MM.1S (cell line): ENCODE measurements at regions not wholly inside any gene's neighbourhood (a gene's known extent, or its start where the extent isn't known, plus 50 kb on each side); places are given as distances from the start of the nearest gene placed in this dataset.

ENCODE experiments used
- EZH2 ChIP-seq: fragments of 300-600 bp; sonication (generic); optimal IDR thresholded peaks from 2 replicates; pipeline ENCODE3; 2017; ENCODE audit warnings: low read depth, mild to moderate bottlenecking, antibody characterized with exemption, low read length, mixed read lengths
- EZH2phosphoT487 ChIP-seq: fragments of 300-600 bp; sonication (generic); IDR thresholded peaks from 2 replicates; pipeline ENCODE4 v1.6.1; 2018; ENCODE audit warnings: antibody characterized with exemption, low read length
- TF ChIP-seq, protein P1 (sequence below): fragments of 300-600 bp; sonication (generic); IDR thresholded peaks from 2 replicates; pipeline ENCODE4 v1.5.1; 2016; ENCODE audit warnings: antibody characterized with exemption, low read length, mixed read lengths

DNA sequence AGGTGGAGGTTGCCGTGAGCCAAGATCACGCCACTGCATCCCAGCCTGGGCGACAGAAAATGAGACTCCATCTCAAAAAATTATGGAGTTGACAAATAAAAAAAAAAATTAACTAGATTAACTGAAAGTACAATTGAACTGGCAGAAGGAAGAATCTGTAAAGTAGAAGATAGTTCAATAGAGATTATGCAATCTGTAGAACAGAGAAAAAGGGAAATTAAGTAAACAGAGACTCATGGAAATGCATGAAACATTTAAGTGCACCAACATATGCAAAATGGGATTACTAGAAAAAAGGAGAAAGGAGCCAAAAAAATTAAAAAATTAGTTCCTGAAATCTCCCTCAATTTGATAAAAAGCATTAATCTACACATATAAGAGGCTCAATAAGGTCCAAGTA, 188.8 kb upstream of the KHDRBS2 start:
- TF ChIP-seq, protein P1, sequence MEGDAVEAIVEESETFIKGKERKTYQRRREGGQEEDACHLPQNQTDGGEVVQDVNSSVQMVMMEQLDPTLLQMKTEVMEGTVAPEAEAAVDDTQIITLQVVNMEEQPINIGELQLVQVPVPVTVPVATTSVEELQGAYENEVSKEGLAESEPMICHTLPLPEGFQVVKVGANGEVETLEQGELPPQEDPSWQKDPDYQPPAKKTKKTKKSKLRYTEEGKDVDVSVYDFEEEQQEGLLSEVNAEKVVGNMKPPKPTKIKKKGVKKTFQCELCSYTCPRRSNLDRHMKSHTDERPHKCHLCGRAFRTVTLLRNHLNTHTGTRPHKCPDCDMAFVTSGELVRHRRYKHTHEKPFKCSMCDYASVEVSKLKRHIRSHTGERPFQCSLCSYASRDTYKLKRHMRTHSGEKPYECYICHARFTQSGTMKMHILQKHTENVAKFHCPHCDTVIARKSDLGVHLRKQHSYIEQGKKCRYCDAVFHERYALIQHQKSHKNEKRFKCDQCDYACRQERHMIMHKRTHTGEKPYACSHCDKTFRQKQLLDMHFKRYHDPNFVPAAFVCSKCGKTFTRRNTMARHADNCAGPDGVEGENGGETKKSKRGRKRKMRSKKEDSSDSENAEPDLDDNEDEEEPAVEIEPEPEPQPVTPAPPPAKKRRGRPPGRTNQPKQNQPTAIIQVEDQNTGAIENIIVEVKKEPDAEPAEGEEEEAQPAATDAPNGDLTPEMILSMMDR: no peak
- TF ChIP-seq EZH2phosphoT487 (no peak), EZH2 (no peak)
